GM23338 (cell line): ENCODE measurements at regions not wholly inside any gene's neighbourhood (a gene's known extent, or its start where the extent isn't known, plus 50 kb on each side); places are given as distances from the start of the nearest gene placed in this dataset.

Experiments
- ATAC-seq: fragments of 200-7000 bp; cut with Tn5 transposase; 3 replicates; pipeline ENCODE4 v1.9.1; 2020
- DNase-seq: peaks from one replicate; pipeline ENCODE4 v3.0.0-alpha.2; 2015; ENCODE audit warnings: low spot score
- H2AFZ ChIP-seq: fragments of 200-600 bp; sonication (generic); 2 replicates; pipeline ENCODE4 v1.8.0; 2016; ENCODE audit warnings: antibody characterized with exemption, mild to moderate bottlenecking, moderate library complexity
- H3F3A ChIP-seq: fragments of 200-600 bp; sonication (generic); replicated peaks from 2 replicates; pipeline ENCODE4 v1.8.0; 2017; ENCODE audit warnings: antibody characterized with exemption, mixed run types, low read depth
- H3K27ac ChIP-seq: fragments of 200-600 bp; sonication (generic); 2 replicates; pipeline ENCODE4 v1.6.1; 2016; ENCODE audit warnings: low read depth
- H3K27me3 ChIP-seq: fragments of 200-600 bp; sonication (generic); 2 replicates; pipeline ENCODE4 v1.8.0; 2016; ENCODE audit warnings: mild to moderate bottlenecking, mixed run types, moderate library complexity; ENCODE audit not compliant: insufficient read depth
- H3K36me3 ChIP-seq: fragments of 200-600 bp; sonication (generic); 2 replicates; pipeline ENCODE4 v1.8.0; 2016; ENCODE audit warnings: mild to moderate bottlenecking; ENCODE audit not compliant: insufficient read depth
- H3K4me1 ChIP-seq: fragments of 200-600 bp; sonication (generic); 2 replicates; pipeline ENCODE4 v1.8.0; 2016; ENCODE audit warnings: mild to moderate bottlenecking, moderate library complexity; ENCODE audit not compliant: insufficient read depth
- H3K4me2 ChIP-seq: fragments of 200-600 bp; sonication (generic); 2 replicates; pipeline ENCODE4 v1.7.1; 2017; ENCODE audit warnings: mixed run types
- H3K4me3 ChIP-seq: fragments of 200-600 bp; sonication (generic); 2 replicates; pipeline ENCODE4 v1.6.1; 2016; ENCODE audit warnings: mixed run types
- H3K79me2 ChIP-seq: fragments of 200-600 bp; sonication (generic); replicated peaks from 2 replicates; pipeline ENCODE4 v1.8.0; 2017; ENCODE audit warnings: mild to moderate bottlenecking; ENCODE audit not compliant: insufficient read depth
- H3K9me2 ChIP-seq: fragments of 200-600 bp; sonication (generic); 2 replicates; pipeline ENCODE4 v1.8.0; 2017; ENCODE audit not compliant: insufficient read depth
- H4K20me1 ChIP-seq: fragments of 200-600 bp; sonication (generic); replicated peaks from 2 replicates; pipeline ENCODE4 v1.8.0; 2017; ENCODE audit warnings: mild to moderate bottlenecking; ENCODE audit not compliant: insufficient read depth
- H3K27ac Mint-ChIP-seq: 2 replicates; pipeline ENCODE4 v1.8.0; 2020; ENCODE audit warnings: inconsistent platforms, mild to moderate bottlenecking, moderate library complexity, mixed read lengths
- H3K27me3 Mint-ChIP-seq: 3 replicates; pipeline ENCODE4 v1.8.0; 2022; ENCODE audit warnings: low read depth, mild to moderate bottlenecking, moderate library complexity, mixed read lengths, inconsistent platforms; ENCODE audit not compliant: insufficient read depth, poor library complexity
- H3K36me3 Mint-ChIP-seq: 3 replicates; pipeline ENCODE4 v1.8.0; 2021; ENCODE audit warnings: low read depth, mild to moderate bottlenecking, inconsistent platforms, moderate library complexity, mixed read lengths
- H3K4me1 Mint-ChIP-seq: 3 replicates; pipeline ENCODE4 v1.8.0; 2020; ENCODE audit warnings: mild to moderate bottlenecking, inconsistent platforms, mixed read lengths
- H3K4me3 Mint-ChIP-seq: 3 replicates; pipeline ENCODE4 v1.8.0; 2021; ENCODE audit warnings: moderate library complexity, mild to moderate bottlenecking, inconsistent platforms, mixed read lengths
- H3K9me3 Mint-ChIP-seq: 3 replicates; pipeline ENCODE4 v1.8.0; 2020; ENCODE audit warnings: moderate library complexity, mild to moderate bottlenecking, inconsistent platforms, mixed read lengths
- CREB1 ChIP-seq: fragments of 250-450 bp; sonication (Bioruptor Pico); IDR thresholded peaks from 2 replicates; pipeline ENCODE4 v1.5.0; 2020; ENCODE audit warnings: low read depth, mild to moderate bottlenecking, moderate library complexity
- ETS1 ChIP-seq: IDR thresholded peaks from 2 replicates; pipeline ENCODE4 v1.6.1; 2016; ENCODE audit warnings: antibody characterized with exemption
- EZH2 ChIP-seq: fragments of 200-600 bp; sonication (generic); IDR thresholded peaks from one replicate; pipeline ENCODE4 v1.8.0; 2017; ENCODE audit warnings: antibody characterized with exemption, mild to moderate bottlenecking, low read depth; ENCODE audit not compliant: unreplicated experiment
- EZH2phosphoT487 ChIP-seq: fragments of 200-600 bp; sonication (generic); IDR thresholded peaks from one replicate; pipeline ENCODE4 v1.8.1; 2018; ENCODE audit warnings: antibody characterized with exemption; ENCODE audit not compliant: unreplicated experiment
- JUNB ChIP-seq: IDR thresholded peaks from one replicate; pipeline ENCODE4 v1.6.1; 2016; ENCODE audit warnings: antibody characterized with exemption; ENCODE audit not compliant: unreplicated experiment
- POLR2AphosphoS5 ChIP-seq: IDR thresholded peaks from 2 replicates; pipeline ENCODE4 v1.6.1; 2016; ENCODE audit warnings: antibody characterized with exemption, low read depth
- REST ChIP-seq: IDR thresholded peaks from one replicate; pipeline ENCODE4 v1.6.1; 2018; ENCODE audit warnings: antibody characterized with exemption; ENCODE audit not compliant: unreplicated experiment
- ZNF114 ChIP-seq: fragments of 250-450 bp; sonication (Bioruptor Pico); IDR thresholded peaks from 2 replicates; pipeline ENCODE4 v1.5.0; 2020; ENCODE audit warnings: mild to moderate bottlenecking, moderate library complexity
- ZNF331 ChIP-seq: fragments of 250-450 bp; sonication (Bioruptor Pico); IDR thresholded peaks from 2 replicates; pipeline ENCODE4 v1.5.0; 2020; ENCODE audit warnings: low read depth, mild to moderate bottlenecking, moderate library complexity

- no peak for TF ChIP-seq REST
- no peak for TF ChIP-seq POLR2AphosphoS5
- no peak for TF ChIP-seq ZNF114
- TF ChIP-seq EZH2, result no peak
- TF ChIP-seq CREB1 (CRISPR knock-in tag), result no peak
- no peak for TF ChIP-seq EZH2phosphoT487
- no peak for TF ChIP-seq JUNB
Measured at GRCh38 chr1:39115271-39116110, 89.0 kb upstream of the MACF1 start (continued).

GRCh38 chr1:39116116-39116607 lies 88.3 kb upstream of the MACF1 start:
- no peak for ATAC-seq
- no peak overlapping the region for H3K4me3 ChIP-seq
- H3K36me3 ChIP-seq, result peaks cover 3% of the 10 kb centered on the region; the same call in 1 of the 2 replicates
- no peak overlapping the region for H2AFZ ChIP-seq
- Mint-ChIP-seq H3K4me3 (no peak overlapping the region), H3K9me3 (no peaks in the 10 kb centered on the region), H3K4me1 (peaks cover 21% of the 10 kb centered on the region), H3K27me3 (peaks cover 3% of the 10 kb centered on the region), H3K36me3 (peaks cover 10% of the 10 kb centered on the region), H3K27ac (no peak overlapping the region)
- H3K79me2 ChIP-seq, result peaks cover 100% of the 10 kb centered on the region
- DNase-seq, result no peak
- no peak overlapping the region for H3K27ac ChIP-seq
- TF ChIP-seq ETS1 (no peak), REST (no peak), EZH2 (no peak), CREB1 (CRISPR knock-in tag) (no peak), JUNB (no peak), ZNF331 (CRISPR knock-in tag) (no peak)
- no peaks in the 10 kb centered on the region; the same call in 1 of the 2 replicates for H3F3A ChIP-seq
- no peaks in the 10 kb centered on the region for H3K27me3 ChIP-seq
- H4K20me1 ChIP-seq, result peaks cover 43% of the 10 kb centered on the region
- H3K4me2 ChIP-seq, result no peak overlapping the region
- H3K9me2 ChIP-seq, result no peaks in the 10 kb centered on the region
- H3K4me1 ChIP-seq, result peaks cover 55% of the 10 kb centered on the region
